HAP-1 (cell line): ENCODE measurements at regions not wholly inside any gene's neighbourhood (a gene's known extent, or its start where the extent isn't known, plus 50 kb on each side); places are given as distances from the start of the nearest gene placed in this dataset.
"Not testable (repeated sequence)": the region's sequence is repeated elsewhere in the genome, so short reads cannot be mapped to it uniquely, and the experiment has no call there.

Source experiments
- DNase-seq, 2 experiments: peaks; one replicate each; pipeline ENCODE4 v3.0.0-alpha.2; 2016 to 2020; ENCODE audit warnings: low spot score in 2 of 2
- H3K27me3 ChIP-seq: fragments of 250-450 bp; sonication (Bioruptor Pico); 2 replicates; pipeline ENCODE4 v1.5.1; 2020; ENCODE audit warnings: low read depth, mild to moderate bottlenecking, moderate library complexity
- H3K36me3 ChIP-seq: fragments of 250-450 bp; sonication (Bioruptor Pico); replicated peaks from 2 replicates; pipeline ENCODE4 v1.5.1; 2020; ENCODE audit warnings: mild to moderate bottlenecking
- H3K4me1 ChIP-seq: fragments of 250-450 bp; sonication (Bioruptor Pico); 2 replicates; pipeline ENCODE4 v1.5.1; 2020; ENCODE audit warnings: mild to moderate bottlenecking
- H3K4me3 ChIP-seq: fragments of 250-450 bp; sonication (Bioruptor Pico); 2 replicates; pipeline ENCODE4 v1.5.1; 2020; ENCODE audit warnings: mild to moderate bottlenecking, moderate library complexity
- H3K9me3 ChIP-seq: fragments of 250-450 bp; sonication (Bioruptor Pico); 2 replicates; pipeline ENCODE4 v1.5.1; 2020; ENCODE audit warnings: mild to moderate bottlenecking, moderate library complexity
- in situ Hi-C: fragments of 300-500 bp; cut with MboI; formaldehyde crosslinking; loops from 3 replicates; pipeline ENCODE4 v1.14.3; 2020; ENCODE audit warnings: low sequenced_read_pairs, inconsistent platforms, mixed read lengths

DNA sequence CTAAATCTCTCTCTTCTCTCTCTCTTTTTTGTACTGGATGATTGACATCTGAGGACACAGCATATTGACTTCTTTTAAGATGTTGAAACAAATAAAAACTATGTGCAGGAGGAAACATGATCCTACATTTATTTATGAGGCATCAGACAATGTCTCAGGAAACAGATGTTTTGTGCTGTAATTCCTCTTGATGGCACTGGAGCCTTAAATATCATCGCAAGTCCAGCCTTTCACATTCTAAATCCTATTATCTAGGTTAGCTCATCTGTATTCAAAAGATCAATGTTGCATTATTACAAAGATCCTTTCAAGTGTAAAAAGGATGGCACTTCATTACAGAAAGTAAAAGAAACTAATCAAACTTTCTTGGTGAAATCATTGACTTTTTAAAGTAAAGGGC, 63.9 kb downstream of the MAT2B start:
- DNase-seq = peak in 1 of 2 experiments; percentile 47

DNA sequence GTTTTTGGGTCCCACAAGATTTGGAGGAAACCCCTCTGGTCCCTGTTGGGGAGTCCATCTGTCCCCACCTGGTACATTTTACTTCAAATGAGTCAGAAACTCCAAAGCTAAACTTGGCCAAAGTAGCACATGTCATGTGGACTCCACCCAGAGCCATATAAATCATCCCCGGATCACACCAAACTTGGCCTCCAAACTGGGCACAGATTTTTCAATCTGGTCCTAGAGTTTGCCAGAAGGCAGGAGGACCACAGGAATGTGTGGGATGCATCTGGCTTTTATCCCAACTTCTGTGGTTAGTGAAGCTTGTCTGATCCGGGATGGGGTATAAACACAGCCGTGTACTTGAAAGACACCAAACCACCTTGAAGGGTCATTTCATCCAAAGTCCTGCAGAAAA, 66.3 kb downstream of the MAT2B start:
- Histone ChIP-seq H3K9me3 (no peaks in the 10 kb centered on the region), H3K4me3 (no peak overlapping the region), H3K4me1 (peaks cover 6% of the 10 kb centered on the region), H3K27me3 (peaks cover 34% of the 10 kb centered on the region), H3K36me3 (no peaks in the 10 kb centered on the region)
- DNase-seq = no peak
- in situ Hi-C loops = loop anchor here (25.0 kb wide), 1 partner anchor 916 kb away; no protein-coding TSS in a partner anchor

More for the DNA sequence above, 63.9 kb downstream of the MAT2B start:
- H3K4me3 ChIP-seq = no peak overlapping the region
- in situ Hi-C loops = loop anchor here (25.0 kb wide), 1 partner anchor 918 kb away; no protein-coding TSS in a partner anchor
- H3K36me3 ChIP-seq = no peaks in the 10 kb centered on the region
- H3K4me1 ChIP-seq = peaks cover 6% of the 10 kb centered on the region
- no peaks in the 10 kb centered on the region for H3K9me3 ChIP-seq
- peaks cover 58% of the 10 kb centered on the region for H3K27me3 ChIP-seq

DNA sequence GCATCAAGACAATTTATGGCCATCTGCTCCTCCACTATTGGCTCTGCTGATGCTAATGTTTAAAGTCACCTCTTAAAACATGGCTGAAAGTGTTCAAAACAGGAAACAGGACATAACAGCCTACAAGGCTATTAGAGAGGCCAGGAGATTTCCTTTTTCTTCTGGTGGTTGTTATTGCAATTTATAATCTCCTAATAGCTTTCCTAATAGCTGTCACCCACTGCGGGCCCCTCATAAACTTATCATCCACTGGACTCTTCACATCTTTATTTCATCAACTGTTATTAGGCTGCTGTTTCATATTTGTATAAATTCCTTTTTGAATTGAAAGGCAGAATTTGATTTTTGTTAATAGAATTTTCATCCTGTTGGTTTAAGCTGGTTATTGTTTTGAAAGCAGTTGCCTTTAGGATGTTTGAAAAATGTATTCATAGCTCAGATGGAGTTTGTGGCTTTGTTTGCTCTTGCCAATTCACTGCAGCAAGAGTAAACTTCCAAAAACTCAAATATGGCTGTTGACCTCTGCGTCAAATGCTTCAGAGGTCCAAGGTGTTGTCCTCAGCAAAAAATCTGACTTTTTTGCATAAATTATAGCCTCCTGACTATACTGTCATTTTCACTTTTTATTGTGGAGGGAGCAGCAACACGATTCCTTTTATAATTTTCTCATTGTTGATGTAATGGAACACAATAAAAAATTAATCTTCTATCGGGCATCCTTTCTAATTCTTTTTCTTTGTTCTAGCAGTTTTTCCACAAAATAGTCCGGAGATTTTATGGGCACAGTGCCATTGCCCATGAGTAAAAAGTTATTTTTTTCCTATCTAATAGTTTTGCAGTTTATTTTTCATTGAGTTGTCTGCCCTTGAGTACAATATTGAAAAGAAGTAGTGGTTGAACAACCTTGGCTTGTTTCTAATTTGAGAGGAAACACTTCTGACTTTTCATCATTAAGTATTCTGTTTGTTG, 69.3 kb downstream of the MAT2B start:
- peaks cover 12% of the 10 kb centered on the region; the same call in 1 of the 2 replicates for H3K27me3 ChIP-seq
- no peak overlapping the region for H3K4me3 ChIP-seq
- H3K4me1 ChIP-seq = no peaks in the 10 kb centered on the region
- no peak for DNase-seq
- in situ Hi-C loops = loop anchor here (25.0 kb wide), 1 partner anchor 913 kb away; no protein-coding TSS in a partner anchor
- H3K36me3 ChIP-seq = no peaks in the 10 kb centered on the region
- no peaks in the 10 kb centered on the region for H3K9me3 ChIP-seq

- 0 out of 2 replicates have a peak, but pooled peaks cover 3% of the 10 kb centered on the region for H3K27me3 ChIP-seq
- H3K36me3 ChIP-seq = no peaks in the 10 kb centered on the region
- no peaks in the 10 kb centered on the region for H3K4me1 ChIP-seq
- no peak for DNase-seq
- in situ Hi-C loops = no loop called here
- no peak overlapping the region for H3K4me3 ChIP-seq
- H3K9me3 ChIP-seq = no peaks in the 10 kb centered on the region
These were observed 73.2 kb downstream of the MAT2B start for GRCh38 chr5:163578652-163579051.

DNA sequence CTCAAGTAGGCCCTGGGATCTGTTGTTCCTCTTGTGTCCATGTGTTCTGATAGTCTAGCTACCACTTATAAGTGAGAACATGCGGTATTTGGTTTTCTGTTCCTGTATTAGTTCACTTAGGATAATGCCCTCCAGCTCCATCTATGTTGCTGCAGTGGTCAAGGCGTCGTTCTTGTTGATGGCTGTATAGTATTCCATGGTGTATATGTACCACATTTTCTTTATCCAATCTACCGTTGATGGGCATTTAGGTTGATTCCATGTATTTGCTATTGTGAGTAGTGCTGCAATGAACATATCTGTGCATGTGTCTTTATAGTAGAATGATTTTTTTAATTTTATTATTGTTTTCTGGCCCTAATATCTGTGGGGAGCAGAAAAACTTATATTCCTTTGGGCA, 74.3 kb downstream of the MAT2B start:
- H3K9me3 ChIP-seq = no peaks in the 10 kb centered on the region
- no peak for DNase-seq
- H3K4me3 ChIP-seq = no peak overlapping the region
- in situ Hi-C loops = no loop called here
- H3K27me3 ChIP-seq = 0 out of 2 replicates have a peak, but pooled peaks cover 3% of the 10 kb centered on the region
- H3K36me3 ChIP-seq = no peaks in the 10 kb centered on the region
- no peaks in the 10 kb centered on the region for H3K4me1 ChIP-seq

GRCh38 chr5:163580516-163580915, 75.1 kb downstream of the MAT2B start:
- Histone ChIP-seq H3K4me1 (no peaks in the 10 kb centered on the region), H3K9me3 (no peaks in the 10 kb centered on the region), H3K27me3 (0 out of 2 replicates have a peak, but pooled peaks cover 3% of the 10 kb centered on the region), H3K4me3 (no peak overlapping the region), H3K36me3 (no peaks in the 10 kb centered on the region)
- in situ Hi-C loops = no loop called here
- no peak for DNase-seq

- in situ Hi-C loops, H3K4me1 ChIP-seq, H3K9me3 ChIP-seq, DNase-seq, H3K4me3 ChIP-seq, H3K27me3 ChIP-seq, H3K36me3 ChIP-seq: not testable (repeated sequence)
These were observed 78.2 kb downstream of the MAT2B start for GRCh38 chr5:163583491-163584153.

DNA sequence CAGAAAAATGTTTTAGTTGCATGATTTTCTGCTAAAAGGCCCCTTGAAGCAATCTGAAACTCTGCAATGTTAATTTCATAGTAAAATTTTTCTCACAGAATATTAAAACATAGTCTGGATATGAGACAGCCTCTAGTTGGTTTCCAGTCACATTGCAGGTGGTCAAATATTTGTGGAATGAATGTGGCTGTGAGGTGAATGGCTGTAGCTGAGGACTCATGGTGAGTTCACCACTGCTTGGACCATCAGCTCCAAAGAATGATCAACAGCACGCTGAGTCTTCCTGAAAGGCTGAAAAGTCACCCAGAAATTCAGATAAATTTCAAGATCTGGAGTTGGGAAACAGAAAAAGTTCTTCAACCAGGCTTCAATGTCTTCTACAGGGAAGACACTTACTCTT, 79.8 kb downstream of the MAT2B start:
- Histone ChIP-seq H3K4me3 (no peak overlapping the region), H3K27me3 (no peaks in the 10 kb centered on the region), H3K9me3 (no peaks in the 10 kb centered on the region), H3K4me1 (no peaks in the 10 kb centered on the region), H3K36me3 (no peaks in the 10 kb centered on the region)
- in situ Hi-C loops = no loop called here
- DNase-seq = no peak

GRCh38 chr5:163586531-163586956, 81.1 kb downstream of the MAT2B start:
- Histone ChIP-seq H3K9me3 (no peaks in the 10 kb centered on the region), H3K4me1 (no peaks in the 10 kb centered on the region), H3K4me3 (no peak overlapping the region), H3K27me3 (no peaks in the 10 kb centered on the region), H3K36me3 (no peaks in the 10 kb centered on the region)
- DNase-seq = no peak
- in situ Hi-C loops = no loop called here

DNA sequence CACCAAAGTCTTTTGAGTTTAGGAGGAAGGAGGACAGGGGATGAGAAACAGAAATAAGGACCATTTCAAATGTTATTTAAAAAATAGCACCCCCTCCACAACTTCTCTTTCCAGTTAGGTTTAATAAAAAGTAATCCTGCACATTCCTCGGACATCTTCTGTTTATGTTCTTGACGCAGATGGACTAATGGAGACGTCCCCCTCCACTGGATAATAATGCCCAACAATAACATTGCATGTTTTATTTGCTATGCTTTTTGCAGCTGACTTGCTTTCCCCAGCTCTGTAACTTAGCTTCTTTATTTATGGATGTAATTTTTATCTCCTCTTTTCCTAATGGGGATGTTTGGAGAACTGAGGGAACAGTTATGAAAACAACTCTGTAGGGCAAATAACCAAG, 89.5 kb downstream of the MAT2B start:
- no peak for DNase-seq
- H3K4me1 ChIP-seq = no peaks in the 10 kb centered on the region
- H3K4me3 ChIP-seq = no peak overlapping the region
- 0 out of 2 replicates have a peak, but pooled peaks cover 3% of the 10 kb centered on the region for H3K27me3 ChIP-seq
- in situ Hi-C loops = no loop called here
- H3K9me3 ChIP-seq = no peaks in the 10 kb centered on the region; the same call in 1 of the 2 replicates
- no peaks in the 10 kb centered on the region for H3K36me3 ChIP-seq

- H3K4me1 ChIP-seq = no peaks in the 10 kb centered on the region
- no peaks in the 10 kb centered on the region; the same call in 1 of the 2 replicates for H3K9me3 ChIP-seq
- no peaks in the 10 kb centered on the region for H3K36me3 ChIP-seq
- DNase-seq = no peak
- H3K27me3 ChIP-seq = peaks cover 7% of the 10 kb centered on the region; the same call in 1 of the 2 replicates
- H3K4me3 ChIP-seq = no peak overlapping the region
- in situ Hi-C loops = no loop called here
These were observed 90.7 kb downstream of the MAT2B start for GRCh38 chr5:163595932-163596607.

GRCh38 chr5:163596608-163597315, 91.3 kb downstream of the MAT2B start:
- DNase-seq = no peak

DNA sequence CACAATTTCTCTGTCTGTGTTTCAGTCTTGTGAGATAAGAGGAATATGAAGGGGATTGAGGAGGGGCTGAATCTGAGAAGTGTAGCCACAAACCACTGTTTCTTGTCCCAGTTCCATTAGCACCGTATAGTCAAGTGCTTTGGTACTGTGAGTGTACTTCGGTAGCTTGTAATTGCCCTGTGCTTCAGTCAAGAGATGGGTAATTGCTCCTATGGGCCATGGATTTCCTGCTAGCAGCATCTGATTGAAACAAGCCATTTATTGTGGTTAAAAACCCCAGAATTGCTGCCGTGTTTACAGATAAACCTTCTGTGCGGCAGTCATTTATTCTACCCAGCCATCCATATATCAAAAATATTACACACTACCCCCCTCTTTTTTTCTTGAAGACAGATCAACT, 98.6 kb downstream of the MAT2B start:
- Histone ChIP-seq H3K4me3 (no peak overlapping the region), H3K27me3 (peaks cover 10% of the 10 kb centered on the region; the same call in 1 of the 2 replicates), H3K9me3 (no peaks in the 10 kb centered on the region), H3K4me1 (no peaks in the 10 kb centered on the region), H3K36me3 (no peaks in the 10 kb centered on the region)
- in situ Hi-C loops = no loop called here
- DNase-seq = no peak

More at GRCh38 chr5:163596608-163597315, 91.3 kb downstream of the MAT2B start:
- no peaks in the 10 kb centered on the region; the same call in 1 of the 2 replicates for H3K9me3 ChIP-seq
- H3K4me3 ChIP-seq = no peak overlapping the region
- in situ Hi-C loops = no loop called here
- H3K4me1 ChIP-seq = no peaks in the 10 kb centered on the region
- peaks cover 7% of the 10 kb centered on the region; the same call in 1 of the 2 replicates for H3K27me3 ChIP-seq
- no peaks in the 10 kb centered on the region for H3K36me3 ChIP-seq
